ENCODE measurements at regions not wholly inside any gene's neighbourhood (a gene's known extent, or its start where the extent isn't known, plus 50 kb on each side); places are given as distances from the start of the nearest gene placed in this dataset.
"Not testable (repeated sequence)": the region's sequence is repeated elsewhere in the genome, so short reads cannot be mapped to it uniquely, and the experiment has no call there.

GRCh38 chr11:3512751-3513150 lies 129.0 kb downstream of the ART5 start:
- TF ChIP-seq, protein P1, sequence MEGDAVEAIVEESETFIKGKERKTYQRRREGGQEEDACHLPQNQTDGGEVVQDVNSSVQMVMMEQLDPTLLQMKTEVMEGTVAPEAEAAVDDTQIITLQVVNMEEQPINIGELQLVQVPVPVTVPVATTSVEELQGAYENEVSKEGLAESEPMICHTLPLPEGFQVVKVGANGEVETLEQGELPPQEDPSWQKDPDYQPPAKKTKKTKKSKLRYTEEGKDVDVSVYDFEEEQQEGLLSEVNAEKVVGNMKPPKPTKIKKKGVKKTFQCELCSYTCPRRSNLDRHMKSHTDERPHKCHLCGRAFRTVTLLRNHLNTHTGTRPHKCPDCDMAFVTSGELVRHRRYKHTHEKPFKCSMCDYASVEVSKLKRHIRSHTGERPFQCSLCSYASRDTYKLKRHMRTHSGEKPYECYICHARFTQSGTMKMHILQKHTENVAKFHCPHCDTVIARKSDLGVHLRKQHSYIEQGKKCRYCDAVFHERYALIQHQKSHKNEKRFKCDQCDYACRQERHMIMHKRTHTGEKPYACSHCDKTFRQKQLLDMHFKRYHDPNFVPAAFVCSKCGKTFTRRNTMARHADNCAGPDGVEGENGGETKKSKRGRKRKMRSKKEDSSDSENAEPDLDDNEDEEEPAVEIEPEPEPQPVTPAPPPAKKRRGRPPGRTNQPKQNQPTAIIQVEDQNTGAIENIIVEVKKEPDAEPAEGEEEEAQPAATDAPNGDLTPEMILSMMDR (IDR thresholded peaks at IDR 0.05) = not testable (repeated sequence)
- not testable (repeated sequence) for TF ChIP-seq EZH2 (IDR thresholded peaks at IDR 0.05)
